ENCODE measurements at regions not wholly inside any gene's neighbourhood (a gene's known extent, or its start where the extent isn't known, plus 50 kb on each side); places are given as distances from the start of the nearest gene placed in this dataset.
A peak's percentile ranks its signal among the peaks of the same experiment; 100 is the strongest.

DNA sequence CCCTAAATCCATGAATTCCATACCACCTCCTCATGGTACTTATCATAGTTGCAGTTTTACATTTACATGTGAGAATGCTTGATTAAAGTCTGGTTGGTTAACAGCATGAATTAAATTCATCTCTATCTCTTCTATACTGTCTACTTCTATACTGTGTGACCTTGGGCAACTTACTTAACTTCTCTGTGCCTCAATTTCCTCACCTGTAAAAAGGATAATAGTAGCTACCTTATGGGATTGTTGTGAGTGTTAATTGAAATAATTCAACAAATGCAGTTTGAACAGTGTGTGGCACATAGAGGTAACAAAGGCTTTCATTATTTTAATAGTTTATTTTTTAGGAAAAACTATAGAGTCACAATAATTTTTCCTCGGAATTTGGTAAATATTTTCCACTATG is 231.3 kb downstream of the RRAGC start:
- Mint-ChIP-seq H3K27me3 (ENCODE audit: insufficient read depth, low read depth, poor library complexity) (peaks cover 10% of the 10 kb centered on the region), H3K9me3 (peaks cover 29% of the 10 kb centered on the region; the same call in 2 of the 3 replicates), H3K4me1 (peaks cover 14% of the 10 kb centered on the region), H3K27ac (no peak overlapping the region), H3K4me3 (no peak overlapping the region), H3K36me3 (ENCODE audit: low read depth) (no peaks in the 10 kb centered on the region)
- Histone ChIP-seq H3K27ac (ENCODE audit: low read depth) (no peak overlapping the region), H3K36me3 (ENCODE audit: insufficient read depth) (no peaks in the 10 kb centered on the region), H3K4me1 (ENCODE audit: insufficient read depth) (no peaks in the 10 kb centered on the region), H3K27me3 (ENCODE audit: insufficient read depth) (no peaks in the 10 kb centered on the region), H3K4me3 (no peak overlapping the region), H3K79me2 (replicated peaks; ENCODE audit: insufficient read depth) (no peaks in the 10 kb centered on the region), H4K20me1 (replicated peaks; ENCODE audit: insufficient read depth) (no peaks in the 10 kb centered on the region), H3K9me2 (ENCODE audit: insufficient read depth) (no peaks in the 10 kb centered on the region), H2AFZ (no peak overlapping the region), H3F3A (replicated peaks; ENCODE audit: low read depth) (no peaks in the 10 kb centered on the region), H3K4me2 (no peak overlapping the region)
- no peak for ATAC-seq
- DNase-seq (ENCODE audit: low spot score), result no peak
- TF ChIP-seq NANOG (IDR thresholded peaks at IDR 0.05; ENCODE audit: borderline replicate concordance) (no peak), POLR2AphosphoS5 (IDR thresholded peaks at IDR 0.05; ENCODE audit: low read depth) (no peak), ZNF114 (CRISPR knock-in tag; IDR thresholded peaks at IDR 0.05) (no peak)
- TF ChIP-seq, protein P1, sequence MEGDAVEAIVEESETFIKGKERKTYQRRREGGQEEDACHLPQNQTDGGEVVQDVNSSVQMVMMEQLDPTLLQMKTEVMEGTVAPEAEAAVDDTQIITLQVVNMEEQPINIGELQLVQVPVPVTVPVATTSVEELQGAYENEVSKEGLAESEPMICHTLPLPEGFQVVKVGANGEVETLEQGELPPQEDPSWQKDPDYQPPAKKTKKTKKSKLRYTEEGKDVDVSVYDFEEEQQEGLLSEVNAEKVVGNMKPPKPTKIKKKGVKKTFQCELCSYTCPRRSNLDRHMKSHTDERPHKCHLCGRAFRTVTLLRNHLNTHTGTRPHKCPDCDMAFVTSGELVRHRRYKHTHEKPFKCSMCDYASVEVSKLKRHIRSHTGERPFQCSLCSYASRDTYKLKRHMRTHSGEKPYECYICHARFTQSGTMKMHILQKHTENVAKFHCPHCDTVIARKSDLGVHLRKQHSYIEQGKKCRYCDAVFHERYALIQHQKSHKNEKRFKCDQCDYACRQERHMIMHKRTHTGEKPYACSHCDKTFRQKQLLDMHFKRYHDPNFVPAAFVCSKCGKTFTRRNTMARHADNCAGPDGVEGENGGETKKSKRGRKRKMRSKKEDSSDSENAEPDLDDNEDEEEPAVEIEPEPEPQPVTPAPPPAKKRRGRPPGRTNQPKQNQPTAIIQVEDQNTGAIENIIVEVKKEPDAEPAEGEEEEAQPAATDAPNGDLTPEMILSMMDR (conservative IDR thresholded peaks at IDR 0.05; ENCODE audit: low read depth in 2 of 2), result no peak

DNA sequence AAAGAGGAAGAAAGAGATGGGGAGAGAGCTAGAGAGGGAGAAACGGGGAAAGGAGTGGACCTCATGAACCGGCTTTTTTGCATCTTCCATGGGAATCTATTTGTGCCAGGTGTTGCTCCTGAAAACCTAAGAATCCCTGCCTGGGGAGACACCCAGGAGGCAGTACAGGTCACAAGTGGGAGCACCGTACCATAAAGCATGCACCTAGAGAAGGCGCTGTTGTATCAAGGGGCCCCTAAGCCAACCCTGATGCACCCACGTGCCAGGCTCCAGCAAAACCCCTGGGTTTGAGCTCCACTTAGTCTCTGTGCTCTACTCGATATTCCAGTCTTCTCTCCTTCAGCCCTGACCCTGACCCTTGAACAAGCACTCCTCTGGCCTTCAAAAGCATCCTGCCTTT is 233.6 kb downstream of the RRAGC start:
- peaks cover 19% of the 10 kb centered on the region; the same call in 2 of the 3 replicates for H3K9me3 Mint-ChIP-seq
- Histone ChIP-seq H3K27ac (ENCODE audit: low read depth) (no peak overlapping the region), H3K79me2 (replicated peaks; ENCODE audit: insufficient read depth) (no peaks in the 10 kb centered on the region), H3K4me2 (no peak overlapping the region), H3K27me3 (ENCODE audit: insufficient read depth) (no peaks in the 10 kb centered on the region), H3F3A (replicated peaks; ENCODE audit: low read depth) (no peaks in the 10 kb centered on the region), H3K4me1 (ENCODE audit: insufficient read depth) (no peaks in the 10 kb centered on the region), H4K20me1 (replicated peaks; ENCODE audit: insufficient read depth) (no peaks in the 10 kb centered on the region), H3K36me3 (ENCODE audit: insufficient read depth) (no peaks in the 10 kb centered on the region), H3K9me2 (ENCODE audit: insufficient read depth) (no peaks in the 10 kb centered on the region), H2AFZ (peak overlapping the region; percentile 63; the same call in 1 of the 2 replicates), H3K4me3 (no peak overlapping the region)
- no peak overlapping the region for H3K4me3 Mint-ChIP-seq
- H3K36me3 Mint-ChIP-seq (ENCODE audit: low read depth), result no peaks in the 10 kb centered on the region
- peaks cover 12% of the 10 kb centered on the region for H3K27me3 Mint-ChIP-seq (ENCODE audit: insufficient read depth, low read depth, poor library complexity)
- DNase-seq (ENCODE audit: low spot score) (no peak), ATAC-seq (peak; percentile 64)
- no peak for TF ChIP-seq EZH2phosphoT487 (IDR thresholded peaks at IDR 0.05; ENCODE audit: unreplicated experiment)
- TF ChIP-seq, protein P1 (conservative IDR thresholded peaks at IDR 0.05; ENCODE audit: low read depth in 2 of 2), result peak in 1 of 2 experiments; percentile 52; a peak in 2 of 4 replicates
- H3K27ac Mint-ChIP-seq, result no peak overlapping the region
- H3K4me1 Mint-ChIP-seq, result peaks cover 14% of the 10 kb centered on the region

All from GM23338 (cell line).